Motor neuron (in vitro differentiated cells): ENCODE measurements at regions not wholly inside any gene's neighbourhood (a gene's known extent, or its start where the extent isn't known, plus 50 kb on each side); places are given as distances from the start of the nearest gene placed in this dataset.

ENCODE experiments used
- ATAC-seq, 8 experiments: fragments of 200-7000 bp; cut with Tn5 transposase; replicated peaks in 6 of 8; 2 replicates each; pipeline ENCODE4 v1.8.0; 2021; ENCODE audit warnings: mild to moderate bottlenecking in 8 of 8, moderate library complexity in 8 of 8
- H3K27ac ChIP-seq, 2 donors: fragments of 250-450 bp; sonication (Bioruptor Pico); 2 replicates each; pipeline ENCODE4 v1.9.0; 2021; ENCODE audit warnings: antibody characterized with exemption in 2 of 2, mild to moderate bottlenecking in 2 of 2, moderate library complexity in 1 of 2
- H3K4me1 ChIP-seq, 2 donors: fragments of 250-450 bp; sonication (Bioruptor Pico); replicated peaks in 1 of 2; 2 replicates each; pipeline ENCODE4 v1.6.1; 2021; ENCODE audit warnings: antibody characterized with exemption in 2 of 2, mild to moderate bottlenecking in 2 of 2, moderate library complexity in 1 of 2
- H3K4me3 ChIP-seq, 5 donors: fragments of 250-450 bp; sonication (Bioruptor Pico); 2 replicates each; pipeline ENCODE4 v1.9.0; 2021; ENCODE audit warnings: antibody characterized with exemption in 5 of 5, mild to moderate bottlenecking in 5 of 5, moderate library complexity in 4 of 5
- WGBS, 10 experiments: fragments of 450-650 bp; shearing (Covaris generic); methylation state at CpG; one replicate each; pipeline ENCODE4 v1.0.0; 2022; 5-methylcytosine and 5-hydroxymethylcytosine counted together
- in situ Hi-C, 9 experiments: fragments of 400-800 bp; cut with MboI; loops; one replicate each; pipeline ENCODE4 v1.15.0; 2021; ENCODE audit warnings: low sequenced_read_pairs in 9 of 9, low pct_unique_long_range_greater_than_20kb in 2 of 9; ENCODE audit not compliant: unreplicated experiment in 9 of 9

- H3K27ac ChIP-seq, result no peak overlapping the region
- no peak overlapping the region for H3K4me3 ChIP-seq
- 20 to 89% (median 67%) methylated on average over 1 of the region's 1 CpG; no CpG with 5 or more reads in 5 of the 10 experiments for WGBS, 10 experiments
- no peak for ATAC-seq
- in situ Hi-C loops, result loop anchor here in 1 of 9 experiments (25.0 kb wide), 1 partner anchor 163 kb away; the partner anchor contains the start of gene IGSF10
- H3K4me1 ChIP-seq, result no peaks in the 10 kb centered on the region
These were observed 108.1 kb upstream of the AADACL2 start for GRCh38 chr3:151625586-151625985.

- H3K27ac ChIP-seq, result no peak overlapping the region
- no peaks in the 10 kb centered on the region for H3K4me1 ChIP-seq
- 0 to 100% (median 75%) methylated on average over 1 to 3 of the region's 3 CpGs for WGBS, 10 experiments
- no peak overlapping the region for H3K4me3 ChIP-seq
- no peak for ATAC-seq
- in situ Hi-C loops, result loop anchor here in 1 of 9 experiments (25.0 kb wide), 1 partner anchor 163 kb away; the partner anchor contains the start of gene IGSF10
These were observed 108.6 kb upstream of the AADACL2 start for GRCh38 chr3:151625086-151625485.

- ATAC-seq, result no peak
- in situ Hi-C loops, result no loop called here
- Histone ChIP-seq H3K4me1 (no peaks in the 10 kb centered on the region), H3K27ac (no peak overlapping the region), H3K4me3 (no peak overlapping the region)
These were observed 113.7 kb upstream of the AADACL2 start for GRCh38 chr3:151620071-151620470.

GRCh38 chr3:151615464-151615863, 118.3 kb upstream of the AADACL2 start:
- no peak for ATAC-seq
- WGBS, 10 experiments, result 40 to 93% (median 83%) methylated on average over 2 to 4 of the region's 4 CpGs
- H3K4me1 ChIP-seq, result no peaks in the 10 kb centered on the region
- no peak overlapping the region for H3K27ac ChIP-seq
- in situ Hi-C loops, result no loop called here
- H3K4me3 ChIP-seq, result no peak overlapping the region

- Histone ChIP-seq H3K4me3 (no peak overlapping the region), H3K27ac (no peak overlapping the region), H3K4me1 (no peaks in the 10 kb centered on the region)
- in situ Hi-C loops, result no loop called here
- WGBS, 10 experiments, result 0 to 96% (median 60%) methylated on average over 1 to 2 of the region's 2 CpGs; no CpG with 5 or more reads in 1 of the 10 experiments
- no peak for ATAC-seq
These were observed 121.6 kb upstream of the AADACL2 start for GRCh38 chr3:151612115-151612514.

GRCh38 chr3:151611419-151611818, 122.3 kb upstream of the AADACL2 start:
- H3K4me3 ChIP-seq, result no peak overlapping the region
- no peak overlapping the region for H3K27ac ChIP-seq
- in situ Hi-C loops, result no loop called here
- no peaks in the 10 kb centered on the region for H3K4me1 ChIP-seq
- no peak for ATAC-seq
- 12 to 100% (median 85%) methylated on average over 2 to 3 of the region's 3 CpGs for WGBS, 10 experiments

- H3K4me1 ChIP-seq, result no peaks in the 10 kb centered on the region
- H3K4me3 ChIP-seq, result no peak overlapping the region
- in situ Hi-C loops, result no loop called here
- 12 to 100% (median 90%) methylated on average over 1 to 2 of the region's 2 CpGs; no CpG with 5 or more reads in 3 of the 10 experiments for WGBS, 10 experiments
- H3K27ac ChIP-seq, result no peak overlapping the region
- no peak for ATAC-seq
These were observed 124.2 kb upstream of the AADACL2 start for GRCh38 chr3:151609491-151609890.

GRCh38 chr3:151604891-151605290, 128.8 kb upstream of the AADACL2 start:
- no peak overlapping the region for H3K27ac ChIP-seq
- in situ Hi-C loops, result no loop called here

GRCh38 chr3:151600783-151601182, 132.9 kb upstream of the AADACL2 start:
- Histone ChIP-seq H3K27ac (no peak overlapping the region), H3K4me3 (no peak overlapping the region), H3K4me1 (no peaks in the 10 kb centered on the region)
- no peak for ATAC-seq
- in situ Hi-C loops, result no loop called here

More at GRCh38 chr3:151604891-151605290, 128.8 kb upstream of the AADACL2 start:
- whole genome bisulfite sequencing, 10 experiments, result 56 to 100% (median 90%) methylated on average over 1 of the region's 1 CpG; no CpG with 5 or more reads in 3 of the 10 experiments
- H3K4me1 ChIP-seq, result no peaks in the 10 kb centered on the region
- H3K4me3 ChIP-seq, result no peak overlapping the region
- peak in 1 of 8 experiments; percentile 46 for ATAC-seq

- in situ Hi-C loops, result no loop called here
- Histone ChIP-seq H3K4me3 (no peak overlapping the region), H3K27ac (no peak overlapping the region), H3K4me1 (no peaks in the 10 kb centered on the region)
- no peak for ATAC-seq
- 30 to 86% (median 67%) methylated on average over 1 to 4 of the region's 7 CpGs; no CpG with 5 or more reads in 1 of the 10 experiments for WGBS, 10 experiments
These were observed 134.5 kb upstream of the AADACL2 start for GRCh38 chr3:151599103-151599672.

- Histone ChIP-seq H3K4me1 (no peaks in the 10 kb centered on the region), H3K27ac (no peak overlapping the region), H3K4me3 (no peak overlapping the region)
- 17 to 100% (median 69%) methylated on average over 1 to 5 of the region's 5 CpGs; no CpG with 5 or more reads in 3 of the 10 experiments for WGBS, 10 experiments
- peak in 5 of 8 experiments; percentile 27 to 67 (median 48) for ATAC-seq
- in situ Hi-C loops, result no loop called here
These were observed 136.1 kb upstream of the IGSF10 start for GRCh38 chr3:151596940-151597339.

- H3K4me3 ChIP-seq, result no peak overlapping the region
- no peak for ATAC-seq
- H3K27ac ChIP-seq, result no peak overlapping the region
- 0 to 100% (median 88%) methylated on average over 1 of the region's 1 CpG; no CpG with 5 or more reads in 2 of the 10 experiments for WGBS, 10 experiments
- H3K4me1 ChIP-seq, result no peaks in the 10 kb centered on the region
- in situ Hi-C loops, result no loop called here
These were observed 133.1 kb upstream of the IGSF10 start for GRCh38 chr3:151593928-151594327.

- no peak overlapping the region for H3K27ac ChIP-seq
- H3K4me3 ChIP-seq, result no peak overlapping the region
- no peaks in the 10 kb centered on the region for H3K4me1 ChIP-seq
- no peak for ATAC-seq
- in situ Hi-C loops, result no loop called here
These were observed 131.4 kb upstream of the IGSF10 start for GRCh38 chr3:151592287-151592686.

GRCh38 chr3:151591441-151591840, 130.6 kb upstream of the IGSF10 start:
- H3K4me1 ChIP-seq, result no peaks in the 10 kb centered on the region
- H3K4me3 ChIP-seq, result no peak overlapping the region
- in situ Hi-C loops, result no loop called here
- 71 to 100% (median 85%) methylated on average over 1 of the region's 1 CpG; no CpG with 5 or more reads in 4 of the 10 experiments for WGBS, 10 experiments
- no peak overlapping the region for H3K27ac ChIP-seq
- ATAC-seq, result no peak
